Cerebellar cortex (tissue), 1 donor: ENCODE measurements at regions not wholly inside any gene's neighbourhood (a gene's known extent, or its start where the extent isn't known, plus 50 kb on each side); places are given as distances from the start of the nearest gene placed in this dataset.
"Not testable (repeated sequence)": the region's sequence is repeated elsewhere in the genome, so short reads cannot be mapped to it uniquely, and the experiment has no call there.

Source experiments
- DNase-seq: peaks from one replicate; pipeline ENCODE4 v3.0.0-alpha.2; 2015; ENCODE audit warnings: low spot score

DNA sequence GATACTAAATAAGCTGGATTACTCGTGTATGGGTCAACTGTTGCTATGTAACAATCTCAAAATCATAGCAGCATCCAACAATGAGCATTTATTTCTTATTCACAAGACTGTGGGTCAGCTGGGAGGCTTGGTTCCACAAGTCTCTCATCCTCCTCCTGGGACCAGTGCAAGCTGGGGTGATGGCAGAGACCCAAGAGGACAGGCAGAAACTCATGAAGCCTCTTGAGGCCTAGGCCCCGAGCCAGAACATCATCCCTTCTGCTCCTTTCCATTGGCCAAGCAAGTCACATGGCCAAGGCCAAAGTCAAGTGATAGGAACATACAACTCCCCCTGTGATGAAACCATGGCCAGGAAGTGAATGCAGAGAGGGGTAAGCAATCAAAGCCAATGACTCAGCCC, 422.1 kb downstream of the BCOR start:
- no peak for DNase-seq

DNA sequence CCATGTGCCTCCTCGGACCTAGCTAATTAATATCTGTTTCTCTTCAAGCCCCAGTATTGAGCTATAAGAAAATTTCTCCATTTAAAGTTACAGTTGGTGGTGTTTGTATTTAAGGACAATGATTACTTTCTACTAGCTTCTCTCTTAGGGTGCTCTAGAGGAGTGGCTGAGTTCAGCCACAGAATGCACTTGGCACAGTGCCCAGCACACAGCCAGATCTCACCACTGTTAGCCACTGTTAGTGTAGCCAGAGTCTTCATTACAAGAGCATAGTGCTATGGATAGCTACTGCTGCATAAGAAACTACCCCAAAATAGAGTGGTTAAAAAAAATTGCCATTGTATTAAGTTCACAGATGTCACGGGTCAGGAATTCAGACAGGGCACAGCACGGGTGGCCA, 421.3 kb downstream of the BCOR start:
- DNase-seq, result no peak

- no peak for DNase-seq
Measured at GRCh38 chrX:39677585-39677977, 420.2 kb downstream of the BCOR start.

- DNase-seq, result no peak
Measured at GRCh38 chrX:39677978-39678791, 419.6 kb downstream of the BCOR start.

DNA sequence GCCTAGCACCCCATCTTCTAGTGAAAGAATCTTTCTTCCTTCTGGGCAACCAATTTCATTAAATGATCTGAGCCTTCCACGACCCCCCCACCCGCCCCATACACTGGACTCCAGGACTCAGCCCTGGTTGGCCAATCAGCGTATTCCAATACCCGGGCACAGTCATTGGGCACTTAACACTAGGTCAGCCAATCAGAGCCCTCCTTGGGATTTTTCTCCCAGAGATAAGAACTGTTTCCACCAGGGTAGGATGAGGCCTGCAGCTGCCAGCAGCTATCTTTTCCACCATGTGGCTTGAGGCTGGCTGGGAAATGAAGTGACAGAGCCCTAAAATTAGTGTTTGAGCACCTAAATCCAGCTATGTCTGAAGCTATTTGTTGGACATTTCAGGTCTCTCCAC, 418.8 kb downstream of the BCOR start:
- no peak for DNase-seq

GRCh38 chrX:39679497-39680157, 418.1 kb downstream of the BCOR start:
- no peak for DNase-seq

DNA sequence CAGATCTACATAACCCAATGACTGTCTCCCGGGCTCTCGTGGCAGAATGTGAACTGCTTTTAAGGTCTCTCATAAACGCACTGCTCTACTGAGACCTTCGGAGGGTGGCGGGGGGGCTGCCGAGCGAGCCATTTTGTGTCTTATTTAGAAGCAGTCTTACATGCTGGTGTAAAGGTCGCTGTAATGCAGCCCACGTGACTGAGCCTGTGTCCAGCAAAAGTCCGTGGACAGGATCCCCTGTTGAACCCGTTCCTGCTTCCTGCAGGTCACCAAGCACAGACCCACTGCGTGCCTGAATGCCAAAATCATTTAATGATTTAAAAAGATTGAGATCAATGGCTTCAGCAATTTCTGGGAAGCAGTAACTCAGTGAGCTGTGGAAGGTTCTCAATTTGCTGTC, 415.9 kb downstream of the BCOR start:
- DNase-seq, result no peak

GRCh38 chrX:39682778-39683177, 415.0 kb downstream of the BCOR start:
- DNase-seq, result no peak

GRCh38 chrX:39688219-39688575, 409.6 kb downstream of the BCOR start:
- no peak for DNase-seq

GRCh38 chrX:39688576-39689375, 409.0 kb downstream of the BCOR start:
- no peak for DNase-seq

DNA sequence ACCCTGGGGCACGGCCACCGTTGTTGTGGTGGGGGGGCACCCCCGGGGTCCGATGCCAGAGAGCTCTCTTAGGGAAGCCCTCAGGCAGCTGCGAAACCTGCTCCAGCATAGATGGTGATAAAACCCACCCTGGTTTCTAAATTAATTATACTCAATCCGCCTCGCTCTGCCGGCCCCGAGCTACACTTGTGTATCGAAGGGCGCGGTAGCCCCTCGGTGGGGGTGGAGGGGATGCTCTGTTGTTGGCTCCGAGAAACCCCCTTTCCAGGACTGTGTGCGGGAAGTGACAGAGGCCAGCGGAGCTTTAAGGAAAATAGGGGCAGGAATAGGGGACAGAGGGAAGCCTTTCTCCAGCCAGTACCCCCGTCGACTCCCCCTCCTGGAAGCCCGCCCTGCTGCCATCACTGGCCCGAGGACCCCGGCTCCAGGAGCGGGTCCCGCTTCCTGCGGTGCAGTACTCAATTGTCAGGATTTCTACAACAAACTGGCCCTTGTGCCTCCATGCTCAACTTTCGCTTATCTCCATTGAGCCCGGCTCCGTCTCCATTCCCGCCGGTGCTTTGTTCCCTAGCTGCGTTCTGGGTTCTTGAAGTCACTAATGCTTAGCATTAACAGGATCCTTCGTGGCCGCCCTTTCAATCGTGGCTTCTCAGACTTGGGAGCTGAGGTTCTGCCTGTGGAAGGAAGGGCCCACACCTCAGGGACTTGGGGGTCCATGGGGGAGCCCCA, 408.2 kb downstream of the BCOR start:
- DNase-seq, result peak; percentile 2

DNA sequence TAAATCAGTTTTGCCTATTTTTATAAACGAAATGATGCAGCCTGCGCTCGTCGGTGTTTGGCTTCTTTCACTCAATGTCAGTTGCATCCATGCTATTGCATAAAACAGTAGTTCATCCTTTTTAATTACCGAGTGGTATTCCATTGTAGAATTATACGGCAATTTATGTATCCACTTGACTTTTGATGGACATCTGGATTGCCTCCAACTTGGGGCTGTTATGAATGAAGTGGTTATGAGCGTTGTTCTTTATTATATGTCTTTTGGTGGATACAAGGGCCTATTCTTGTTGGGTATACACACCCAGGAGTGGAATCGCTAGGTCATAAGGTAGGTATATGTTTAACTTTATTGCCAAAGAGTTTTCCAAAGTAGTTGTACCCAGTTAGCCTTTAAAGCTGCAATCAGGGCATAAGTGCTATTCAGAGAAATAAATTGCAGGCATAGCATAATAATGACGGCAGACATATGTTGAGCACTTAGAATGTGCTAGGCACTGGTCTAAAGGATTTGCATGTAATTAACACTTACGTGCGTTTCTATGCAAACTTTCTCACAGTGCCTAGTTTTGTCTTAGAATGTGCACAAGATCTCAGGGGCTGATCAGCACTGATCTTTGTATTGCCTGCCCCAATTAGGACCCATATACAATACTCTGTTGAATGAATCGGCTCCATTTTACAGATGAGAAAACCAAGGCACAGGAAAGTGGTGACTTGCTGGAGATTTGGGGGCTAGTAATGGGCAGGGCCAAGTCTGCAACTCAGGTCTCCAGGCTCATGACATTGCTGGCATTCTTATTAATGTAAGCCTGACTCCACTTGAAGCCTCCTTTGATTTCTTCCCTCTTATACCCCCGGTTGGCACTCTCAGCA, 407.0 kb downstream of the BCOR start:
- DNase-seq, result no peak

- no peak for DNase-seq
Measured at GRCh38 chrX:39691724-39692123, 406.0 kb downstream of the BCOR start.

- DNase-seq, result no peak
Measured at GRCh38 chrX:39692796-39693195, 405.0 kb downstream of the BCOR start.

- no peak for DNase-seq
Measured at GRCh38 chrX:39693298-39693697, 404.5 kb downstream of the BCOR start.

GRCh38 chrX:39702636-39703035, 395.1 kb downstream of the BCOR start:
- DNase-seq, result not testable (repeated sequence)

- no peak for DNase-seq
Measured at GRCh38 chrX:39703307-39703706, 394.5 kb downstream of the BCOR start.

DNA sequence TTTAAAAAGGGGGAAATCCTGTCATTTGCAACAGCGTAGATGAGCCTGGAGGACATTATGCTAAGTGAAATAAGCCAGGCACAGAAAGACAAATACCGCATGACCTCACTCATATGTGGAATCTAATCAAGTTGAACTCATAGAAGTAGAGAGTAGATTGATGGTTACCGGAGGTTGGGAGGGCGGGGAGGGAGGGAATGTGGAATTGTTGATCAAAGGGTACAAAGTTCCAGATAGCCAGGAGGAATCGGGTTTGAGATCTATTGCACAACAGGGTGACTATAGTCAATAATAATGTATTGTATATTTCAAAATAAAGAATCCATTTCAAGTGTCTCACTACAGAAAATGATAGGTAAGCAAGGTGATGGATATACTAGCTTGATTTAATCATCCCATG, 393.2 kb downstream of the BCOR start:
- no peak for DNase-seq

DNA sequence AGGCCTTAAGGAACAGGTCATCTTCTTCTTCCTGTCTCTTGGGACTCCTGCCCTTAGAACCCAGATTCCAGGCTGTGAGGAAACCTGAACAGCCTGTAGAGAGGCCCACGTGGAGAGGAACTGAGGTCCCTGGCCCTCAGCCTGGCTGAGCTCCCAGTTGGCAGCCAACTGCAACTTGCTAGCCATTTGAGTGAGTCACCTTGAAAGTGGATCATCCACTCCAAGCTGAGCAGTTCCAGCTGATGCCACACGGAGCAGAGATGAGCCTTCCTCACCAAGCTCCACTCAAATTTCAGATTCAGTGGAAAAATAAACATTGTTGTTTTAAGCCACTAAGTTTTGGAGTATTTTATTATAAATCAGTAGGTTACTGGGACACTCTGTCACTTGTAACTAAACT, 392.5 kb downstream of the BCOR start:
- DNase-seq, result peak; percentile 27

DNA sequence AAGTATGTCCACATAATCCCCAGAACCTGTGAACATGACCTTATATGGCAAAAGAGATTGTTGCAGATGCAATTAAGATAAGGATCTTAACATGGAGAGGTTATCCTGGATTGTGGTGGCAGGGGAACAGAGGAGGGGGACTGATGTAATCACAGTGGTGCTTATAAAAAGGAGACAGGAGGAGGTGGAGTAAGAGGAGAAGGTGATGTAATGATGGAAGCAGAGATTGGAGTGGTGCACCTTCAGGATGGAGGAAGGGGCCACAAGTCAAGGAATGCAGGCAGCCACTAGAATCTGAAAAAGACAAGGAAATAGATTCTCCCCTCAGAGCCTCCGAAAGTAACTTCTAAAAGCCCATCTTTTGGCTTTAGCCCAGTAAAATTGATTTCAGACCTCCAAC, 388.4 kb downstream of the BCOR start:
- no peak for DNase-seq

- no peak for DNase-seq
Measured at GRCh38 chrX:39709812-39710211, 387.9 kb downstream of the BCOR start.
